Trophoblast cell (in vitro differentiated cells and primary cell): ENCODE measurements at regions not wholly inside any gene's neighbourhood (a gene's known extent, or its start where the extent isn't known, plus 50 kb on each side); places are given as distances from the start of the nearest gene placed in this dataset.

Source experiments
- DNase-seq, 2 donors: peaks; one replicate each; pipeline ENCODE4 v3.0.0-alpha.2; 2016
- H2AFZ ChIP-seq: 2 replicates; pipeline ENCODE4 v1.6.1; 2013; ENCODE audit warnings: low read length, moderate library complexity, mild to moderate bottlenecking; ENCODE audit not compliant: insufficient read depth, poor library complexity
- H2AK5ac ChIP-seq: 2 replicates; pipeline ENCODE4 v1.6.1; 2013; ENCODE audit warnings: mild to moderate bottlenecking, low read length
- H2BK120ac ChIP-seq: 2 replicates; pipeline ENCODE4 v1.6.1; 2013; ENCODE audit warnings: low read length, mild to moderate bottlenecking, moderate library complexity; ENCODE audit not compliant: insufficient read depth, poor library complexity
- H2BK12ac ChIP-seq: 2 replicates; pipeline ENCODE4 v1.6.1; 2013; ENCODE audit warnings: mild to moderate bottlenecking, low read length, moderate library complexity
- H2BK5ac ChIP-seq: 2 replicates; pipeline ENCODE4 v1.6.1; 2013; ENCODE audit warnings: low read length, low read depth, moderate library complexity, mild to moderate bottlenecking; ENCODE audit not compliant: poor library complexity
- H3K14ac ChIP-seq: 2 replicates; pipeline ENCODE4 v1.6.1; 2013; ENCODE audit warnings: mild to moderate bottlenecking, low read length
- H3K18ac ChIP-seq: 2 replicates; pipeline ENCODE4 v1.6.1; 2013; ENCODE audit warnings: mild to moderate bottlenecking, low read length
- H3K23ac ChIP-seq: 2 replicates; pipeline ENCODE4 v1.6.1; 2013; ENCODE audit warnings: low read length
- H3K27ac ChIP-seq: 2 replicates; pipeline ENCODE4 v1.5.1; 2013; ENCODE audit warnings: low read depth, mild to moderate bottlenecking, inconsistent platforms, low read length, moderate library complexity
- H3K27me3 ChIP-seq: 2 replicates; pipeline ENCODE4 v1.6.1; 2013; ENCODE audit warnings: inconsistent platforms, mild to moderate bottlenecking, low read length, moderate library complexity; ENCODE audit not compliant: insufficient read depth
- H3K36me3 ChIP-seq, 2 experiments: 1 replicate in 1 of 2; 2 replicates in 1 of 2; pipeline ENCODE4 v1.6.1; 2013; ENCODE audit warnings: low read length in 2 of 2, mild to moderate bottlenecking in 2 of 2, moderate library complexity in 1 of 2; ENCODE audit not compliant: insufficient read depth in 2 of 2, control insufficient read depth in 1 of 2
- H3K4ac ChIP-seq: 2 replicates; pipeline ENCODE4 v1.6.1; 2013; ENCODE audit warnings: low read depth, mild to moderate bottlenecking, low read length, moderate library complexity
- H3K4me1 ChIP-seq, 2 experiments: 1 replicate in 1 of 2; 2 replicates in 1 of 2; pipeline ENCODE4 v1.6.1; 2013; ENCODE audit warnings: low read length in 2 of 2, mild to moderate bottlenecking in 2 of 2, moderate library complexity in 1 of 2; ENCODE audit not compliant: insufficient read depth in 2 of 2, control insufficient read depth in 1 of 2
- H3K4me2 ChIP-seq: 2 replicates; pipeline ENCODE4 v1.6.1; 2013; ENCODE audit warnings: inconsistent platforms, mild to moderate bottlenecking, low read length, moderate library complexity
- H3K4me3 ChIP-seq: 2 replicates; pipeline ENCODE4 v1.5.1; 2013; ENCODE audit warnings: mild to moderate bottlenecking, low read depth, low read length, inconsistent platforms
- H3K79me1 ChIP-seq: one replicate; pipeline ENCODE4 v1.6.1; 2013; ENCODE audit warnings: low read length
- H3K79me2 ChIP-seq: 2 replicates; pipeline ENCODE4 v1.6.1; 2013; ENCODE audit warnings: low read length, mild to moderate bottlenecking; ENCODE audit not compliant: control insufficient read depth, insufficient read depth, poor library complexity
- H3K9ac ChIP-seq: 2 replicates; pipeline ENCODE4 v1.6.1; 2013; ENCODE audit warnings: mild to moderate bottlenecking, low read length
- H3K9me3 ChIP-seq: 2 replicates; pipeline ENCODE4 v1.6.1; 2013; ENCODE audit warnings: low read depth, mild to moderate bottlenecking, control low read depth, inconsistent platforms, low read length; ENCODE audit not compliant: insufficient read depth
- H4K12ac ChIP-seq: 2 replicates; pipeline ENCODE4 v1.6.1; 2013; ENCODE audit warnings: low read depth, mild to moderate bottlenecking, low read length, moderate library complexity
- H4K8ac ChIP-seq: 2 replicates; pipeline ENCODE4 v1.6.1; 2013; ENCODE audit warnings: low read depth, mild to moderate bottlenecking, low read length, moderate library complexity
- H4K91ac ChIP-seq: one replicate; pipeline ENCODE4 v1.6.1; 2013; ENCODE audit warnings: low read depth, mild to moderate bottlenecking, low read length, moderate library complexity
- whole genome bisulfite sequencing: extraction: QIAGEN DNeasy Blood & Tissue Kit; methylation state at CpG from one replicate; pipeline ENCODE4 v1.1.7; 2013; ENCODE audit warnings: missing lambda C conversion rate; ENCODE audit not compliant: insufficient read length, insufficient coverage; ENCODE audit errors: extremely low coverage; 5-methylcytosine and 5-hydroxymethylcytosine counted together

DNA sequence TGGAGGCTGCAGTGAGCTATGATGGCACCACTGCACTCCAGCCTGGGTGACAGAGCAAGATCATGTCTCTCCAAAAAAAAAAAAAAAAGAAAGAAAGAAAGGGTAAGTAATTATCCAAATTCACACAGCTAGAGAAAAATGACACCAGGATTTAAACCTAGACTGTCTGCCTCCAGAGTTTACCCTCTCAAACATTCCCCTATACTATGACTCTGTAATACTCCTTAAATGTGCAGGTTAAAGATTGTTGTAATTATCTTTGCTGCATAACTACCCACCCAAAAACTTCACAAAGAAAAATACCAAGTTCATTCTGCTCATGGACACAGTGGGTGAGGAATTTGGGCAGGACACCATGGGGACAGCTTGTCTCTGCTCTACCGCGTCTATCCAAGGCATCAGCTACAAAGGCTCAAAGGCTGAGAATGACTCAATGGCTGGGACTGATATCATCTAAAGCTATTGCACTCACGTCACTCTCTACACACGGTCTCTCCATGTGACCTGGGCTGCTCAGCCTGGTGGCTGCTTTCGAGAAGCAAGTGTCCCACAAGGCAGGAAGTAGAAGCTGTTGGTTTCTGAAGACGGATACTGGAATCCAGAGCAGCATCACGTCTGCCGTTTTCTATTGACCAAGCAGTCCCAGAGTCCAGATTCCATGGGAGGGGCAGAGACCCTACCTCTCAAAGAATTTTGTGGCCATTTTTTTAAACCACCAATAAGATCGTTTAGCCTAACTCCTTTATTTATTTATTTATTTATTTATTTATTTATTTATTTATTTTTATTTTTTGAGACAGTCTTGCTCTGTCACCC lies 185.7 kb upstream of the AUTS2 start:
- H3K4me1 ChIP-seq: peaks cover 0 to 1% of the 10 kb centered on the region in 2 experiments
- no peaks in the 10 kb centered on the region for H3K27me3 ChIP-seq
- WGBS: no CpG with 5 or more reads among the region's 9 CpGs
- no peak overlapping the region for H3K9ac ChIP-seq
- H2AFZ ChIP-seq: no peak overlapping the region
- no peak overlapping the region for H3K27ac ChIP-seq
- no peaks in the 10 kb centered on the region for H3K9me3 ChIP-seq
- no peak overlapping the region for H3K4ac ChIP-seq
- no peak overlapping the region for H3K14ac ChIP-seq
- no peak overlapping the region for H3K4me3 ChIP-seq
- DNase-seq: peak; percentile 94 to 95
- no peak overlapping the region for H2BK120ac ChIP-seq
- no peak overlapping the region for H3K4me2 ChIP-seq
- H3K23ac ChIP-seq: no peak overlapping the region
- H2AK5ac ChIP-seq: no peak overlapping the region
- H2BK5ac ChIP-seq: no peak overlapping the region
- H4K91ac ChIP-seq: no peak overlapping the region
- no peak overlapping the region for H2BK12ac ChIP-seq
- H3K36me3 ChIP-seq: no peaks in the 10 kb centered on the region
- H3K18ac ChIP-seq: no peak overlapping the region
- H3K79me2 ChIP-seq: no peaks in the 10 kb centered on the region
- no peaks in the 10 kb centered on the region for H3K79me1 ChIP-seq
- H4K8ac ChIP-seq: no peak overlapping the region
- H4K12ac ChIP-seq: no peak overlapping the region

DNA sequence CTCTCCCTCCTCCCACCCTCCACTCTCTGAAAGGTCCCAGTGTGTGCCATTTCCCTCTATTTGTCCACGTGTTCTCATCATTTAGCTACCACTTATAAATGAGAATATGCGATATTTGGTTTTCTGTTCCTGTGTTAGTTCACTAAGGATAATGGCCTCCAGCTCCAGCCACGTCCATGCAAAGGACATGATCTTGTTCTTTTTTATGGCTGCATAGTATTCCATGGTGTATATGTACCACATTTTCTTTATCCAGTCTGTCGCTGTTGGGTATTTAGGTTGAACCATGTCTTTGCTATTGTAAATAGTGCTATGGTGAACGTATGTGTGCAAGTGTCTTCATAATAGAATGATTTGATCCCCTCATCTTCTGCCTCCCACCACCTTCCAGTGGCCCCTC lies 183.7 kb upstream of the AUTS2 start:
- H3K9ac ChIP-seq: no peak overlapping the region
- H3K23ac ChIP-seq: no peak overlapping the region
- peaks cover 0 to 1% of the 10 kb centered on the region in 2 experiments for H3K4me1 ChIP-seq

DNA sequence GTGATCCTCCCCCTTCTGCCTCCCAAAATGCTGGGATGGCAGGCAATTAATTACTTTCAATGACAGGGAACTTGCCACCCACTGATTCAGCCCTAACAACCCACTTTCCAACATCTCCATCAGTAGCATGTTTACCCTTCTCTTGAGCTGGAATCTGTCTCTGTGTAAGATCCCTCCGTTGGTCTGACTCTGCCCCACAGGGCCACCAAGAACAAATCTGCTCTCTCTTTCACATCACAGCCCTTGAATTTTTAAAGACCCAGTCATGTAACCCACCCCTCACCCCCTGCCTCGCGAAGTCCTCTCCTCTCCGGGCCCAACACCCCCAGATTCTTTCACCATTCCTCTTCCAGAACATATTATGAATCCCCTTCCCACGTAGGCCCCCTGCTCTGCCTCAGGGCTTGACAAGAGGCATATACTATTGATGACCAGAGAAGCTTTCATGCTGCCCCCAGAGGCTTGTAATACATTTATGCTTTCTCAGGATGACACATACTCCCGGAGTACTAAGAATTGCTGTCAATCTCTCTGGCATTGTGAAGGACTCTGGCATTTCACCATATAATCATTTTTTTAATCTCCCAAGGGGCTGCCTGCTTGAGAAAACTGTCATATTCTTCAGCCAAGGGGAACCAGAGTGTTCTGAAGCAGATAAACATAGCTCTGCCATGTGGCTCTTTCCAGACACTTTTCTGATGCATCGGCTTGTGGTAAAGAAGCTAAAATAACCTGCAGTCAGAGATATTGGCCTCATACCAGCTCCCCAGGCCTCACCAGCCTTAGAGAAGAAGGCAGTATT lies 179.2 kb upstream of the AUTS2 start:
- Histone ChIP-seq H3K4me3 (no peak overlapping the region), H4K91ac (no peak overlapping the region), H3K79me2 (no peaks in the 10 kb centered on the region), H2BK5ac (no peak overlapping the region), H3K36me3 (no peaks in the 10 kb centered on the region), H3K4me2 (no peak overlapping the region), H3K4me1 (no peaks in the 10 kb centered on the region), H2BK12ac (no peak overlapping the region), H3K9ac (no peak overlapping the region), H2AK5ac (no peak overlapping the region), H3K4ac (no peak overlapping the region), H3K18ac (no peak overlapping the region), H3K79me1 (no peaks in the 10 kb centered on the region), H3K14ac (no peak overlapping the region), H3K9me3 (no peaks in the 10 kb centered on the region), H2AFZ (no peak overlapping the region), H2BK120ac (no peak overlapping the region), H3K27me3 (no peaks in the 10 kb centered on the region), H3K23ac (no peak overlapping the region), H3K27ac (no peak overlapping the region), H4K12ac (no peak overlapping the region), H4K8ac (no peak overlapping the region)
- no peak for DNase-seq
- WGBS: no CpG with 5 or more reads among the region's 7 CpGs

More for the DNA sequence above, 183.7 kb upstream of the AUTS2 start:
- H3K4me2 ChIP-seq: no peak overlapping the region
- no peak overlapping the region for H2AK5ac ChIP-seq
- H2BK12ac ChIP-seq: no peak overlapping the region
- H3K36me3 ChIP-seq: no peaks in the 10 kb centered on the region
- no peak overlapping the region for H4K8ac ChIP-seq
- no peak overlapping the region for H4K91ac ChIP-seq
- H3K9me3 ChIP-seq: no peaks in the 10 kb centered on the region
- no peak overlapping the region for H3K27ac ChIP-seq
- H2BK120ac ChIP-seq: no peak overlapping the region
- no peak overlapping the region for H2BK5ac ChIP-seq
- no peak overlapping the region for H2AFZ ChIP-seq
- WGBS: no CpG with 5 or more reads among the region's 5 CpGs
- H3K79me2 ChIP-seq: no peaks in the 10 kb centered on the region
- no peaks in the 10 kb centered on the region for H3K27me3 ChIP-seq
- no peak for DNase-seq
- no peak overlapping the region for H3K4ac ChIP-seq
- H3K79me1 ChIP-seq: no peaks in the 10 kb centered on the region
- no peak overlapping the region for H4K12ac ChIP-seq
- no peak overlapping the region for H3K14ac ChIP-seq
- H3K4me3 ChIP-seq: no peak overlapping the region
- H3K18ac ChIP-seq: no peak overlapping the region

DNA sequence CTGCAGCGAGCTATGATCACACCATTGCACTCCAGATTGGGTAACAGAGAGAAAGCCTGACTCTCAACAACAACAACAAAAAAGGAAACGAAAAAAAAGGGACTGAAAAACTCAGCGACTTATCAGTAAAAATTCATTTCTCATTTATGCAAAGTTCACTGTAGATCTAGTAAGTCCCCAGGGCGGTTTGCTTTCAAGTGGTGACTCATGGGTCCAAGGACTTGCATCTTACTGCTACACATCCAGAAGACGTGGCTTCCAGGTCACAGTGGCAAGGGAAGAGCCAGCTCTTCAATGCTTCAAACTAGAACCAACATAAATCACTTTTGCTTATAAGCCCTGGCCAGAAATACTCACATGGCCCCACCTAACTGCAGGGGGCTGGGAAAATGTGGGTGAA lies 178.3 kb upstream of the AUTS2 start:
- H4K8ac ChIP-seq: no peak overlapping the region
- H2BK12ac ChIP-seq: no peak overlapping the region
- no peak overlapping the region for H2AK5ac ChIP-seq
- H3K23ac ChIP-seq: no peak overlapping the region
- H3K27ac ChIP-seq: no peak overlapping the region
- no peaks in the 10 kb centered on the region for H3K9me3 ChIP-seq
- H3K9ac ChIP-seq: no peak overlapping the region
- no peaks in the 10 kb centered on the region for H3K36me3 ChIP-seq
- no CpG with 5 or more reads among the region's 5 CpGs for WGBS
- H3K4me1 ChIP-seq: no peaks in the 10 kb centered on the region
- H3K79me2 ChIP-seq: no peaks in the 10 kb centered on the region
- H2BK120ac ChIP-seq: no peak overlapping the region
- no peak overlapping the region for H3K14ac ChIP-seq
- no peak overlapping the region for H3K4ac ChIP-seq
- no peak overlapping the region for H3K18ac ChIP-seq
- no peak overlapping the region for H2AFZ ChIP-seq
- no peak overlapping the region for H2BK5ac ChIP-seq
- H3K4me3 ChIP-seq: no peak overlapping the region
- H3K4me2 ChIP-seq: no peak overlapping the region
- no peak overlapping the region for H4K91ac ChIP-seq
- DNase-seq: no peak
- H3K27me3 ChIP-seq: no peaks in the 10 kb centered on the region
- no peaks in the 10 kb centered on the region for H3K79me1 ChIP-seq
- no peak overlapping the region for H4K12ac ChIP-seq
